HK-2 (cell line): ENCODE measurements at regions not wholly inside any gene's neighbourhood (a gene's known extent, or its start where the extent isn't known, plus 50 kb on each side); places are given as distances from the start of the nearest gene placed in this dataset.

ENCODE experiments used
- DNase-seq: peaks from one replicate; pipeline ENCODE4 v3.0.0-alpha.2; 2018; ENCODE audit not compliant: unreplicated experiment

DNA sequence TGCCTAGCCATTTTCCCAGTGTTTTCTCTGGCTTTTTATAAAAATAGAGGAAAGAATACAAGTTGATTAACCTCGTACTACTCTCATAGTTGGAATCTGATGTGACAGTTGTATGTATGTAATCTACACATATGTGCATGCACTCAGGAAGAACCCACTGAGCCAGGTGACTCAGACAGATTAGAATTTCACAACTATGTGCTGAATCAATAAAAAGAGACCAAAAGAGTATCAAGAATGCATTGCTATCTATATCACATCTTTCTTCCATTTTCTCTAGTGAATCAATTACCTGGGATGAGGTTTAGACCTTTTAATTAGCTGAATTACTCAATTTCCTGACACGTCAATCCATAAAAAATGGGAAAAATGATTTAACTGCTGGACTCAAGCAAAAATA lies 319.3 kb upstream of the ATP10A start:
- no peak for DNase-seq

DNA sequence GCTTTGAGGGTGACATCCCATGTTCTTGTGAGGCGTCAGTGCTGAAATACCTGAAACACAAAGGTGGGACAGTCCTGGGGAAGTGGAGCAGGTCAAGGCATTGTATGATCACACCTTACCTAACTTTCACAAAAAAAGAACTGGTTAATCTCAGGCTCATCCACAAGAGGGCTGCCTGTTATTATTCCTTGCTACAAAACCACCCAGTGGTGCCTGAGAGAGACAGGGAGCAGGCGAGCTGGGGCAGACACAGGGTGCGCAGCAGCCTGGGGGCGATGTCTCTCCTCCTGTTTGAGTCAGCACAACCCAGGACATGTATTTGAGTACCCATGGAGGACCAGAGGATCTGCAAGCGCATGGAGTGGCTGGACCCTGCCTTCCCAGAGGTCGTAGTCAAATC lies 316.8 kb upstream of the ATP10A start:
- DNase-seq = no peak

DNA sequence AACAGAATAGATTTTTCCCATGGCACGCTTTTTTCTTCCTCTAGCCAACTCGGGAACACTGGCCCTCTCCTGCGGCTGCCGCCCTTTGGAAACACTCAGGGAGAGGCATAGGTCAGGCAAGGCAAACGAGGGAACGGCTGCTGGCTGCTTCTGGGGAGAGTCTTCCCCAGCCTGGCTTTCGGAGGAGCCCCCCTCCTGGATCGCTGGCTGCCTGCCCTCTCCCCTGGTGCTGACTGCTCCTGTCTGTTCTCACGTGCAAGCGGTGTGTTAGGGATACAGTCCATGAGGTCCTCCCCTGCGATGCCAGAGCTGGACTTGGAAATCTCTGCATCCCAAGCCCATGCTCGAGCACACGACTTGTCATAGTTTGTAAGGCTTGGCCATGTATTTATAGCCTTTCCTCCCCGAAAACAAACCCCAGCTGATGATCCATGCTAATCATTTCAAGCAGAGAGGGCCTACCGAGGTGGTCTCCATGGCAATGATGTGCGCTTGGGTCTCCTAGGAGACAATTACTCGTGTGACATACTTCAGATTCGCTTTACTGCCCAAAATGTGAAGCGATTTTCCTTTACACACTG lies 315.6 kb upstream of the ATP10A start:
- DNase-seq = no peak

DNA sequence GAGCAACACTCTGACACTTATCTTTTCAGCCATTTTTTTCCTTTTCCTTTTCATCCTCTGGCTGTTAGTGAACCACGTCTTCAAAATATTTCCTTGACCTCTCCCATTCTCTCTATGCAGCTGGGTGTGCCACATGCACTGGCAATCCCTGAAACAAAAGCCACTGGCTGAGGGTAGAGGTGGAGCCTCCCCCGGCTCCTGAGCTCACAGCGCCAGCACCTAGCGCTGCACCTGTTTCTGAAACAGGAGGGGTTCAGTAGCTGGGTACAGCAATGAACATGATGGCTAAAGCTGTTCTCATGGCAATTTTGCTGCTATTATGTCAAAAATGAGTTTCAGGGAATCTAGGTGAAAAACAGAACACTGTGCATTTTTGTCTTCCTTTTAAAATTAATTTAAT lies 314.7 kb upstream of the ATP10A start:
- no peak for DNase-seq

DNA sequence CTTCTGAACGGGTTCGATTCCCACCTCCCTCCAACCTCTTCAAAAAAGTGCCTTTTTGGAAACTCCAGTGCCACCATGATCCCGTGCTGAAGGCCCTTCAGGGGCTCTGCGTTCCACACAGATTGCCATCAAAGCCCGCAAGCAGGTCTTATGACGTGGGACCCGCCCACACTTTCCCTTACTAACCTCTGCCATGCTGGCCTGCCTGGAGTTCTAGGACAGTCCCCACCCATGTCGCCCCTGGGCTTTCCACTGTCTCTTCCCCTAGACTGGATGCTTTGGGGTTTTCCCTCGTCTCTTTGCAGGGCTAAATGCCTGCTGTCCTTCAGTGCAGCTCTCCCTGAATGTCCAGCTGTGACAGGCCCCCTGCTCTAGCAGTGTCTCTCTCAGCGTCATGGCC lies 313.7 kb upstream of the ATP10A start:
- no peak for DNase-seq

DNA sequence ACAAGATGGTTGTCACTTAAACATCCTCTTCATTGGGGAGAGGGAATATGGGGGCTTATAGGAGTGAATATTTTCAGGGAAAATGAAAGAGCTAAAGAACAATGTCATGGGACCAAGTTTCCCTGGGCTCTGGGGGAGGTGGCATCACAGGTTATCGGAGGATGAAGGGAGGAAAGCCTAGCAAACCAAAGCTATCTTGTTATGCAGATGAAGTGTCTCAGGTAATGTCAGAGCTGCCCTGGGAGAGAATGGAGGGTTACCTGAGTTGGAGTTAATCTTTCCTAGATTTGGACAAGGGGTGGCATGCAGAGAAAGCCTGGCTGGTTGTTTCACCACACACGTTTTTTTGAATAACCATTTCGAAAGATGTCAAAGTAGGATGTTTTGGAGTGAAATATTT lies 308.1 kb upstream of the ATP10A start:
- DNase-seq = no peak

DNA sequence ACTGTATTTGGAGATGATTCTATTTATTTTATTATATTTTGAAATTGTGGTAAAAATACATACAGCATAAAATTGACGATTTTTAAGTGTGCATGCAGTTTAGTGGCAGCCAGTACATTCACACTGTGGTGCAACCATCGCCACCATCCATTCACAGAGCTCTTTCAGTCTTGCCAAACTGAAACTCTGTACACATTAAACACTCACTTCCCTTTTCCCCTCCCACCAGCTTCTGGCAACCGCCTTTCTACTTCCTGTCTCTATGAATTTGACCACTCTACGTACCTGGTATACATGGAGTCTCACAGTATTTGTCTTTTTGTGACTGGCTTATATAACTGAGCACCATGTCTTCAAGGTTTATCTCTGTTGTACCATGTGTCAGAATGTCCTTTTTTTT lies 303.3 kb upstream of the ATP10A start:
- DNase-seq = no peak

DNA sequence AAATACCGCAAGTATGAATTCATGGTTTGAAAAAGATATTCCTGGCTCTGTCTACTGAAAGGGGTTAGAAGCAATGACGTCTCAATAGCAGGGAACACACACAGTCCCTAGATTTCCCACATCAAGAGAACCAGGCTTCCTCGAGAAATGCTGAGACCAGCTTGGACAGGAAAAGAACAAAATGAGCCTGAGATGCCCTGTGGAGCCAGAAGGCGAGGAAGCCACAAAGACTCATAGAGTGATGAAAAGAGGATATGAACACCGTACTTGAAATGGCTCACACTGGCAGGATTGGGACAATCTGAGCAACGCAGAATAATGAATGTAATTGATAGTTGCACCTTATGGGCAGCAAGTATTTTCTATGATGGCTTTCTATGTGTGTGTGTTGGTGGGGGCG lies 302.4 kb upstream of the ATP10A start:
- DNase-seq = no peak

DNA sequence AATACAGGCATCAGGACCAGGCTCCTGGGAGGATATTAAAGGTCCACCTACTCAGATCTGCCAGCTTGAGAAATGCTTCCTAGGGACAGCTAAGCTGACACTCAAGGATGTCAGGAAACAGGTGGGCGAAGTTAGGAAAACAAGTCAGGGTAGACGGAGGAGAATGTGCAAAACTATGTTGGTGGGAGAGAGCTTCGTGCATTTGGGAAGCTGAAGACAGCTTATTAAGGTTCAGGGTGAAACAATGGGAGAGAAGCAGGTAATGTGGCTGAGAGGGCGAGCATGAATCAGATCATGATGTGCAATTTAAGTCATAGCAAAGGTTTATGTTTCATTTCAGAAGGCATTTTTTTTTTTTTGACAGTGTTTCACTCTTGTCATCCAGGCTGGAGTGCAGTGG lies 297.2 kb upstream of the ATP10A start:
- DNase-seq = no peak

DNA sequence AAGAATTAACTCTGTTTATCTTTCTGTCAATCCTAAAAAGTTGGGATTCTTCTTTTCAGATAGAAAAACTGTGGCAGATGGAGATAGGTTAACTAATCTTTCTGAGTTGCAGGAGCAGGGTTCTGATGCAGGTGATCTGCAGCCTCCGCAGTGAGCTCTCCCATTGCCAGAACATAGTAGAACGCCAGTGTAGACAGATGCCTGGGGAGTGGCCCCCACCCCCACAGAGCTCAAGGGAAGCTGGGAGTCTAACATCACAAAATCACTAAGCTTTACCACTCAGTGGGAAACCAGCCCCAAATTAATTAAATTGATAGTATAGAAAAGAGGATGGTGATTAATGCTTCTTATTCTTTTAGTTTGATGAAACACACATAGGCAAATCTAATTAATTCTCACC lies 295.0 kb upstream of the ATP10A start:
- no peak for DNase-seq

DNA sequence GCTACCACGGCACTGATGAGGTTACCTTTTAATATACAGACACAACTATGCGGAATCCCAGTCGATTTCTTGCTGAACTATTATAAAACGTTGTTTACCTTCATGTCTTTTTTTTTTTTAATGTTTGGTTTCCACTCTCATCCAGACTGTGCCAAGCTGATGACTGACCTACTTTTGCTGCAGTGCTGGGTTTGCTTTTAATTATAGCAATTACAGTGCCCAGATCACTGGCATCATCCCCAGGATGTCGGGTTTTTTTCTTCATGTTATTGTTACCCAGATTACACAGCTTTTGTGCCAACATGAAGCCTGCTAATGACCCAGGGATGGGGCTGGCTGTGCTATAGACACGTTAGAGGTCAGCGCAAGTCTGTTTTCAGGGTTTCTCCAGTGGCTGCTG lies 294.0 kb upstream of the ATP10A start:
- DNase-seq = no peak

DNA sequence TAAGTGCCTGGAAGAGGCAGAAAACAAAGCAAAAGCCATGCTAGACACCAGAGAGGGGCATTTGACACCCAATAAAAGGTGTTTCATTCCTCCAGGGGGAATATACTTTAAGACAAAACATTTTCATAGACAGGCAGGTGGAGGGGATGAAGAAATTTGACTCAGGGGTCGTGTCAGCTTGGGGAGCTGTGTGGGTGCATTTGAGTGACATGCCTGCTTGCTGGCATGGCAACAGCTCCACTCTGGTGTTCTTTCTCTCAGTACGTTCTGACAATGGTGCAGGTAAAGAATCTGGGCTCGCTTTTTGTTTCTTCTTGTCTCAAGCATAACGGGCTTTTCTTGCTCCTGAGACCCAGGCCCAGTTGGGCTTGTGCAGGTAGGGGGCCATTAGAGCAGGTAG lies 292.9 kb upstream of the ATP10A start:
- no peak for DNase-seq

DNA sequence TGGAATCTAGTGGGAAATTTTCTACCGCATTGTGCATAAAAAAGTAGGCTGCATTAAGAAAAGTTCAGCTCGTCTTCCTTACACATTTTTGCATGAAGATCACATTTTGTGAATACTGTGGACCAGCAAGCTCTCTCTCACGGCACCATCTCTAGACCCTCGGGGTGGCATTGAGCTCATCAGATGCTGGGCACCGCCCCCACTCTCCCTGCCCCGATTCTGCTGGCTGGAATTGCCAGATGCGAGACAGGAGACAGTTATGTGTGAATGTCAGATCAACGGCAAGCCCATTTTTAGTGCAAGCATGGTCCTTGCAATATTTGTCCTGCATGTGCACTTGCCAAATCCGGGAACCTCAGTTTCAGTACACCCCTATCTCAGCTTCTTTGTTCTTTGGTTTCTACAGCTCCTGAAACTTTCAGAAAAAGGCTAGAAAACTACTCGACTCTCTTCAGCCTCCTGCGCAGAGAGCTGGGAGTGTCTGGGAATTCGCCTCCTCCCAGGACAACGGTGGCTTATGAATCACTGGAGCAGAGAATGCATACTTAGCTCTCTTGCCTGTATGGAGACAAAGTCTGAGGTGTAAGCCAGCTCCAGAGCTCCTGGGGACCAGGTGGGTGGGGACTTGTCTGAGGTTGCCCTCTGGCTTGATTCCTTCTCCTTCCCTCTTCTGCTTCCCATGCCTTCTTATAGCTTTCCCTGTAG lies 285.2 kb upstream of the ATP10A start:
- DNase-seq = no peak

DNA sequence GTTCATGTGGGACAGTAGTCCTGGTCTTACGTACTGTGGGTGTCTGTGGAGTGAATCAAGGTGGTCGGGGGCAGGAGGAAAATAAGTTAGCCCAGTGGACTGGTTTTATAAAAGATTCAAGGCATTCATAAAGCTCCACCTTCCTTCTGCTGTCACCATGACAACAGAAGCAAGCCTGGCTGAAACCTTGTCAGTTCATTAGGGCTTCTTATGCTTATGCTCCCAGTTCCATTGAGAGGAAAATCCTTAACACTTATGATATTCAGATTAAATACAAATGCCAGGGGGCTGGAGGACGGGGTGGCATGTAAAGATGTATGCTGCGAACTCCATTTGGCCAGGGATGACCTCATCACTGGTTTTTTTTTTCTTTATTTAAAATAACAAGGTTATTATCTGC lies 283.1 kb upstream of the ATP10A start:
- no peak for DNase-seq

DNA sequence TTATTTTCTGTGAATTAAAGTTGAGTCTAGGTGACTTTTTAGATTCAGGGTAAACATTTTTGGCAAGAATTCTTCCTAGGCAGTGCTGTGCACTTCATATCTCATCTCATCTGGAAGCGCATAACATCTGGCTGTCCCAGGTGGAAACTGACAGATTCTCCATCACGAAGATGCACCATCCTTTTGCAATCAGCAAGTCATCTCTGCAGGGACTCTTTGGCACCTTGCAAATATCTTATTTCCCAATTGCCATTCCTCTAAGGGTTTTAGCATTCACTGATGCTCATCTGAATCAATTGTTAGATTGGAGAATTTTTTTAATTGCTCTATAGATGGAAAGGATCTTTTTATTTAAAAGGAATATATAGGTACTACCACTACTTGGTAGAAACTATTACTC lies 282.7 kb upstream of the ATP10A start:
- DNase-seq = no peak

DNA sequence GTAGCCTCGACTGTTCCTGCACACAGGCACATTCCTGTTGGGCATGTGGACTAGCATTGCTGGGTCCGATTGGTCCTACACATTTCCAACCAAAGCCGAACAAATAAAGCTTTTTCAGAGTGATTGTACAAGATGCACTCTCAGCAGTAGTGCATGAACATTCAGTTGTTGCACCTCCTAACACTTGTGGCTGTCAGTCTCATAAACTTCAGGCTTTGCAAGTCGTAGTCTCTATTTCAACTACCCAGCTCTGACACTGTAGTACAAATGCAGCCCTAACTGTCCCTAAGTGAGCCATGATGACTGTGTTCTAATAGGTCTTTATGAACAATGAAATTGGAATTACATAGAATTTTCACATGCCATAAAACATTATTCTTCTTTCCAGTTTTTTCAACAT lies 281.7 kb upstream of the ATP10A start:
- DNase-seq = no peak

DNA sequence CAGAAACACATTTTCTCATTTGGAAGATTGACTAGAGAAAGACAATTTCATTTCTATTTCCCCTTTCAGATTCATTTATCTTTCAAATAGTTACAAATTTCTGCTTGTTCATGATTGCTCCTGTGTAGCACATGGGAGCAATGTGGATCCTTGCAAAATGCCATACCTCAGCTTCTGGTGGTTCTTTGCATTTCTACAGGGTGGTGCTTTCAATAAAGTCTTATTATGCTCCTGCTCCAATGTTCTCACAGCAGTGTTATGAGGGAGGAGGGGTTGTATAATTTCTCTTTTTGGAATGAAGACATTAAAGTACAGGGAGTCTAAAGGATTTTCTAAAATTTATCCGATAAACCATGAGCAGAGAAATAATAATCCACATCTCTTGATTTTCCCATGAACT lies 280.1 kb upstream of the ATP10A start:
- no peak for DNase-seq

DNA sequence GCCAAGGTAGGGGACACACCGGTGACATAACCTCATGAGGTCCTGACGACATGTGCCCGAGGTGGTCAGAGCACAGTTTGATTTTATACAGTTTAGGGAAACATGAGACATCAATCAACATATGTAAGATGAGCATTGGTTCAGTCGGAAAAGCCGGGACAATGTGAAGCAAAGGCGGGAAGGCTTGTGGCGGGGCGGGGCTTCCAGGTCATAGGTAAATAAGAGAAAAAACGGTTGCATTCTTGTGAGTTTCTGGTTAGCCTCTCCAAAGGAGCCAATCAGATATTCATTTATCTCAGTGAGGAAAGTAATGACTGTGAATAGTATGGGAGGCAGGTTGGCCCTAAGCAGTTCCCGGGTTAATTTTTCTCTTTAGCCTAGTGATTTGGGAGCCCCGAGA lies 271.7 kb upstream of the ATP10A start:
- no peak for DNase-seq

DNA sequence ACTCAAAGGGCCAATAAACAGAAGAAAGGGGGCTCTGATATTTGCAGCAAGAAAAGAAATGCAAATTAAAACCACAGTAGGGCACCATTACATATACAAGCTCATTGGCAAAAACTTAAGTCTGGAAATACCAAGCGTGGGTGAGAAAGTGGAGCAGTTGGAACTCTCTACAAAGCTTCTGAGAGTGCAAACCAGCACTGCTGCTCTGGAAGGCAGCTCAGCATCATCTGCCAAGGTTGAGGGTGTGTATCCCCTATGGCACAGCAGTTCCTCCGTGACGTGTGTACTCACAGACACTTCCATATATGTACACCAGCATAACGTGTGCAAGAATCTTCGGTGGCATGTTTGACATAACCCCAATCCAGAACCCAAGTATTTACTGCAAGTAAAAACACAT lies 271.0 kb upstream of the ATP10A start:
- no peak for DNase-seq

DNA sequence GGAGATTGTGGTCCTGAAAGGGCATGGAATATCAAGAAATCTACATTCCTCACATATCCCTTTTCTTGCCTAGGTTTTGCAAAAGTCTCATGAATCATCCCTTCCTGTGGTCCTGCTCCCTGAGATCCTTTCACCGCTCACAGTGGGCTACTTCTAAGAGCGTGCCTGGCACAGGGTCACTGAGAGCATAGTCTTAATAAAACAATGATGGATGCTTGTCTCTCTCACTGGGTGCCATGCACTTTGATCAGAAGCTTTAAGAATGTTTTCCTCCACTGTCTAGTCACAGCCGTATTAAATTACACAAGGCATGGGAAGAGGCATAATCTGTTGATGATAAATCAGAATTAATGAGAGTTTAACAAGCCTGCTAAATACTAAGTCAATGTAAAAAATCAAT lies 269.7 kb upstream of the ATP10A start:
- DNase-seq = no peak

DNA sequence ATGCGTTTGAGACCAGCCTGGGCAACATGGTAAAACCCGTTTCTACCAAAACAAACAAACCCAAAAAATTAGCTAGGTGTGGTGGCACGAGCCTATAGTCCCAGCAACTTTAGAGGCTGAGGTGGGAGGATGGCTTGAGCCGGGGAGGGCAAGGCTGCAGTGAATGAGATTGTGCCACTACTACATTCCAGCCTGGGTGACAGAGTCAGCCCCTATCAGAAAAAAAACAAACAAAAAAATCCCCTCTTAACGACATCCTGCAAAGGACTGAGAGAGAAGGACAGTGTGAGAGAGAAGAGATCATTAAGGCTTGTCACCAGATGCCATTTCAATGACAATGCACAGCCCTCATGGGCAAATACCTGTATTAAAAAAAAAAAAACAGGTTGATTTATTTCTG lies 266.7 kb upstream of the ATP10A start:
- DNase-seq = no peak

DNA sequence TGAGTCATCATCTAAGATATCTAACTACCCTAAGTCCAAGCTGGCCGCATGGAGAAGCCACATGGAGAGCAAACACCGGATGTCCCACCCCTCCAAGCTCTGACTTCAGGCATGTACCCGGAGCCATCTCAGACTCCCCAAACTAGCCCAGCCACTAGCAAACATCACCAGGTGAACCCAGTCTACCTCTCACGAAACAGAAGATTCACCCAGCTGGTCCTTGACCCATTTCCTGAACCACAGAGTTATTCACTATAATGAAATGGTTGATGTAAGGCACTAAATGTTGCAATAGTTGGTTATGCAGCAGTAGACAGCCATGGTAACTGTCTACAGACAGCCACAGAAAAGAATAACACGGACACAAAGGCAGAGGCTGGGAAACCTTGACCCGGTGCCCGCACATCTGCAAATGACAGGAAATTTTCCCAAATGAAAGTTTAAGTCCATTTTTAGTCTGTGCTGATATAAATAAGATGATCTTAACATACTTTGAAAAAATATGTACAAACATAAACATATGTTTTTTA lies 265.5 kb upstream of the ATP10A start:
- DNase-seq = no peak

DNA sequence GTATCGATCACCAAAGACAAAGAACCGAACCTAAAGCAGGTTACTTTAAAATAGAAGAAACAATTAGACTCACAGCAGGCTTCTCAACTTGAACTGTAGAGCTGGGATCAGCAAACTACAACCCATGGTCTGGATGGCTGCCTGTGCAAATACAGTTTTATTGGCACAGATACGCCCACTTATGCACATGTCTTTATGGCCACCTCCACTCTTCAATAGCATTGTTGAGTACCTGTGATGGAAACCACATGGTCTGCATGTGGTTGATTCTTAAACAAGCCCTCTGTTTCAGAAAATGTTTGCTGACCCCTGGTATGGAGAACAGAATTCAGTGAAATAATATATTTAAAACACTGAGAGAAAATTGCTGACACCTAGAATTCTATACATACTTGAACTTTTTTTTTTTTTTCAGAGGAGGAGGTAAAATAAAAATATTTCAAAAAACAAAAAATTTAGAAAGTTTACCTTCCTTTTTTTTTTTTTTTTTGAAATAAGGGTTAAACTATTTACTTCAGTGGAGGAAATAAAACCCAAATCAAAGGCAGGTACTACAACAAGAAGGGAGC lies 263.8 kb upstream of the ATP10A start:
- no peak for DNase-seq

DNA sequence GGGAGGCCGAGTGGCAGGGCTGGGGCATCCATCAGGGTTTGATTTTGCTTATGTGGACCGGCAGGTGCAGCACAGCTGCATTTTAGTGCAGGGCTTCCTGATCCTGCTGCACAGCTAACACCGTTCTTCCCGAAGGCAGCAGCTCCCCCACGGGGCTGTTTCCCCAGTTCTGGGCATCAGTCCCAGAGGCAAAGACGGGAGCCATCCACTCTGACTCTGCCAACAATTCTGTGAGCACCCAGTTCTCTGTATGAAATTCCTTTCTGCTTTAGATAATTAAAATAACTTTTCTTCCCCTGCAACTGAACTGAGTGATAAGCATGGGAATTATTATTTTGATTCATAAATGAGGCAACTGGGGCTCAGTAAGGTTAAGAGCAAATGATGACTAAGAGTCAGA lies 262.9 kb upstream of the ATP10A start:
- no peak for DNase-seq
